Adrenal gland (tissue), 5 donors: ENCODE measurements at regions not wholly inside any gene's neighbourhood (a gene's known extent, or its start where the extent isn't known, plus 50 kb on each side); places are given as distances from the start of the nearest gene placed in this dataset.

ENCODE experiments used
- CTCF ChIP-seq, 6 experiments: fragments of 450-650 bp in 4 of 6; fragments of 200-600 bp in 2 of 6; sonication (generic) in 1 of 6; IDR thresholded peaks; 1 replicate in 5 of 6; 2 replicates in 1 of 6; pipeline versions ENCODE4 v1.5.1 to v1.8.0; 2016 to 2021; ENCODE audit warnings: antibody characterized with exemption in 6 of 6, mild to moderate bottlenecking in 2 of 6, moderate library complexity in 1 of 6
- POLR2A ChIP-seq, 2 donors: fragments of 450-650 bp; IDR thresholded peaks; one replicate each; pipeline ENCODE4 v1.6.1; 2017; ENCODE audit warnings: antibody characterized with exemption in 2 of 2, mild to moderate bottlenecking in 2 of 2, moderate library complexity in 1 of 2
- donor health status: DM: no; HTN: no; CAD: no.

- TF ChIP-seq CTCF (IDR thresholded peaks at IDR 0.05) (no peak), POLR2A (IDR thresholded peaks at IDR 0.05) (no peak)
Observed at GRCh38 chrX:45774961-45775360, 574.3 kb upstream of the DIPK2B start.
